HEK293 (cell line): ENCODE measurements at regions not wholly inside any gene's neighbourhood (a gene's known extent, or its start where the extent isn't known, plus 50 kb on each side); places are given as distances from the start of the nearest gene placed in this dataset.

Experiments used
- GLI4 ChIP-seq: fragments of 450-650 bp; formaldehyde crosslinking; IDR thresholded peaks from 2 replicates; pipeline ENCODE4 v1.5.1; 2016; ENCODE audit warnings: missing biosample characterization, missing genetic modification characterization
- GLIS2 ChIP-seq: fragments of 450-650 bp; formaldehyde crosslinking; IDR thresholded peaks from 2 replicates; pipeline ENCODE4 v1.5.1; 2016; ENCODE audit warnings: missing biosample characterization, missing genetic modification characterization
- ZFP41 ChIP-seq: fragments of 450-650 bp; formaldehyde crosslinking; IDR thresholded peaks from 2 replicates; pipeline ENCODE4 v1.5.1; 2016; ENCODE audit warnings: missing biosample characterization, missing genetic modification characterization, borderline replicate concordance
- ZSCAN16 ChIP-seq: fragments of 450-650 bp; formaldehyde crosslinking; IDR thresholded peaks from 2 replicates; pipeline ENCODE4 v1.5.1; 2016; ENCODE audit warnings: missing biosample characterization, missing genetic modification characterization
- TF ChIP-seq, protein P1 (sequence below): fragments of 450-650 bp; formaldehyde crosslinking; IDR thresholded peaks from 2 replicates; pipeline ENCODE4 v1.5.1; 2016; ENCODE audit warnings: missing biosample characterization, missing genetic modification characterization
- TF ChIP-seq, protein P2 (sequence below): fragments of 450-650 bp; formaldehyde crosslinking; IDR thresholded peaks from 2 replicates; pipeline ENCODE4 v1.5.1; 2016; ENCODE audit warnings: missing biosample characterization, missing genetic modification characterization
- TF ChIP-seq, protein P3 (sequence below): sonication (generic); formaldehyde crosslinking; IDR thresholded peaks from 2 replicates; pipeline ENCODE4 v1.8.1; 2022; ENCODE audit warnings: mild to moderate bottlenecking, moderate library complexity, missing genetic modification reagents
- TF ChIP-seq, protein P4 (sequence below): fragments of 450-650 bp; formaldehyde crosslinking; IDR thresholded peaks from 2 replicates; pipeline ENCODE4 v1.5.1; 2016; ENCODE audit warnings: missing biosample characterization, missing genetic modification characterization, low read depth

DNA sequence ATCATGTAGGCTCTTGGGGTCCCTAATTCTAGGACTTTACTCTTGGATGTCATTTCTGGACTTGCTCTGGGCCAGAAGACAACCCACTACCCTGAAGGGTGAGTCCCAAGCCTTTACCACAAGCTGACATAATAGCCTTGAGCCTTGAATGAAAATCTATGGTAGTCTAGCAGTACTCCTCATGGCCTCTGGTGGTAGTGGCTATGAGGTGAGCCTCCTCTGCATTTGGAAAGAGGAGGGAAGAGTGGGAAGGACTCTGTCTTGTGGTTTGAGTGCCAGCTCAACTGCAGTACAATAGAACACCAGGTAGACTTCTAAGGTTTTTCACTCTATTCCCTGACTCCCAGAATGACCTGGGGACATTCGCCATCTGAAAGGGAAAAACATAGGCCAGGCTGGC, 96.5 kb downstream of the DCAF12L1 start:
- TF ChIP-seq ZSCAN16 (tag by site-specific recombination) (no peak), ZFP41 (no peak), GLIS2 (no peak), GLI4 (no peak)
- TF ChIP-seq, protein P1, sequence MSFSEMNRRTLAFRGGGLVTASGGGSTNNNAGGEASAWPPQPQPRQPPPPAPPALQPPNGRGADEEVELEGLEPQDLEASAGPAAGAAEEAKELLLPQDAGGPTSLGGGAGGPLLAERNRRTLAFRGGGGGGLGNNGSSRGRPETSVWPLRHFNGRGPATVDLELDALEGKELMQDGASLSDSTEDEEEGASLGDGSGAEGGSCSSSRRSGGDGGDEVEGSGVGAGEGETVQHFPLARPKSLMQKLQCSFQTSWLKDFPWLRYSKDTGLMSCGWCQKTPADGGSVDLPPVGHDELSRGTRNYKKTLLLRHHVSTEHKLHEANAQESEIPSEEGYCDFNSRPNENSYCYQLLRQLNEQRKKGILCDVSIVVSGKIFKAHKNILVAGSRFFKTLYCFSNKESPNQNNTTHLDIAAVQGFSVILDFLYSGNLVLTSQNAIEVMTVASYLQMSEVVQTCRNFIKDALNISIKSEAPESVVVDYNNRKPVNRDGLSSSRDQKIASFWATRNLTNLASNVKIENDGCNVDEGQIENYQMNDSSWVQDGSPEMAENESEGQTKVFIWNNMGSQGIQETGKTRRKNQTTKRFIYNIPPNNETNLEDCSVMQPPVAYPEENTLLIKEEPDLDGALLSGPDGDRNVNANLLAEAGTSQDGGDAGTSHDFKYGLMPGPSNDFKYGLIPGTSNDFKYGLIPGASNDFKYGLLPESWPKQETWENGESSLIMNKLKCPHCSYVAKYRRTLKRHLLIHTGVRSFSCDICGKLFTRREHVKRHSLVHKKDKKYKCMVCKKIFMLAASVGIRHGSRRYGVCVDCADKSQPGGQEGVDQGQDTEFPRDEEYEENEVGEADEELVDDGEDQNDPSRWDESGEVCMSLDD (tag by site-specific recombination) = no peak
- TF ChIP-seq, protein P2, sequence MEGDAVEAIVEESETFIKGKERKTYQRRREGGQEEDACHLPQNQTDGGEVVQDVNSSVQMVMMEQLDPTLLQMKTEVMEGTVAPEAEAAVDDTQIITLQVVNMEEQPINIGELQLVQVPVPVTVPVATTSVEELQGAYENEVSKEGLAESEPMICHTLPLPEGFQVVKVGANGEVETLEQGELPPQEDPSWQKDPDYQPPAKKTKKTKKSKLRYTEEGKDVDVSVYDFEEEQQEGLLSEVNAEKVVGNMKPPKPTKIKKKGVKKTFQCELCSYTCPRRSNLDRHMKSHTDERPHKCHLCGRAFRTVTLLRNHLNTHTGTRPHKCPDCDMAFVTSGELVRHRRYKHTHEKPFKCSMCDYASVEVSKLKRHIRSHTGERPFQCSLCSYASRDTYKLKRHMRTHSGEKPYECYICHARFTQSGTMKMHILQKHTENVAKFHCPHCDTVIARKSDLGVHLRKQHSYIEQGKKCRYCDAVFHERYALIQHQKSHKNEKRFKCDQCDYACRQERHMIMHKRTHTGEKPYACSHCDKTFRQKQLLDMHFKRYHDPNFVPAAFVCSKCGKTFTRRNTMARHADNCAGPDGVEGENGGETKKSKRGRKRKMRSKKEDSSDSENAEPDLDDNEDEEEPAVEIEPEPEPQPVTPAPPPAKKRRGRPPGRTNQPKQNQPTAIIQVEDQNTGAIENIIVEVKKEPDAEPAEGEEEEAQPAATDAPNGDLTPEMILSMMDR (tag by site-specific recombination) = no peak
- TF ChIP-seq, protein P3, sequence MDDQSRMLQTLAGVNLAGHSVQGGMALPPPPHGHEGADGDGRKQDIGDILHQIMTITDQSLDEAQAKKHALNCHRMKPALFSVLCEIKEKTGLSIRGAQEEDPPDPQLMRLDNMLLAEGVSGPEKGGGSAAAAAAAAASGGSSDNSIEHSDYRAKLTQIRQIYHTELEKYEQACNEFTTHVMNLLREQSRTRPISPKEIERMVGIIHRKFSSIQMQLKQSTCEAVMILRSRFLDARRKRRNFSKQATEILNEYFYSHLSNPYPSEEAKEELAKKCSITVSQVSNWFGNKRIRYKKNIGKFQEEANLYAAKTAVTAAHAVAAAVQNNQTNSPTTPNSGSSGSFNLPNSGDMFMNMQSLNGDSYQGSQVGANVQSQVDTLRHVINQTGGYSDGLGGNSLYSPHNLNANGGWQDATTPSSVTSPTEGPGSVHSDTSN = no peak
- TF ChIP-seq, protein P4, sequence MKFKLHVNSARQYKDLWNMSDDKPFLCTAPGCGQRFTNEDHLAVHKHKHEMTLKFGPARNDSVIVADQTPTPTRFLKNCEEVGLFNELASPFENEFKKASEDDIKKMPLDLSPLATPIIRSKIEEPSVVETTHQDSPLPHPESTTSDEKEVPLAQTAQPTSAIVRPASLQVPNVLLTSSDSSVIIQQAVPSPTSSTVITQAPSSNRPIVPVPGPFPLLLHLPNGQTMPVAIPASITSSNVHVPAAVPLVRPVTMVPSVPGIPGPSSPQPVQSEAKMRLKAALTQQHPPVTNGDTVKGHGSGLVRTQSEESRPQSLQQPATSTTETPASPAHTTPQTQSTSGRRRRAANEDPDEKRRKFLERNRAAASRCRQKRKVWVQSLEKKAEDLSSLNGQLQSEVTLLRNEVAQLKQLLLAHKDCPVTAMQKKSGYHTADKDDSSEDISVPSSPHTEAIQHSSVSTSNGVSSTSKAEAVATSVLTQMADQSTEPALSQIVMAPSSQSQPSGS (tag by site-specific recombination) = no peak
